OCI-LY3 (cell line): ENCODE measurements at regions not wholly inside any gene's neighbourhood (a gene's known extent, or its start where the extent isn't known, plus 50 kb on each side); places are given as distances from the start of the nearest gene placed in this dataset.

Source experiments
- H2AFZ ChIP-seq: fragments of 200-600, 300-600 bp; shearing (Covaris generic); 2 replicates; pipeline ENCODE4 v1.6.0; 2014; ENCODE audit warnings: antibody characterized with exemption, low read depth, low read length
- H3K27ac ChIP-seq: fragments of 200-600, 300-600 bp; sonication (generic); 2 replicates; pipeline ENCODE4 v1.5.1; 2014; ENCODE audit warnings: mild to moderate bottlenecking, low read length, moderate library complexity, mixed read lengths
- H3K27me3 ChIP-seq: fragments of 200-600, 300-600 bp; sonication (generic); 2 replicates; pipeline ENCODE4 v1.6.1; 2014; ENCODE audit warnings: low read depth, low read length, mixed read lengths
- H3K36me3 ChIP-seq: fragments of 200-600, 300-600 bp; sonication (generic); replicated peaks from 2 replicates; pipeline ENCODE3; 2014; ENCODE audit warnings: low read depth, low read length, mixed read lengths
- H3K4me1 ChIP-seq: fragments of 300-600, 200-600 bp; sonication (generic); 2 replicates; pipeline ENCODE4 v1.6.1; 2014; ENCODE audit warnings: low read length, mixed read lengths
- H3K4me2 ChIP-seq: fragments of 200-600, 300-600 bp; sonication (generic); 2 replicates; pipeline ENCODE4 v1.6.1; 2014; ENCODE audit warnings: low read length, mixed read lengths
- H3K4me3 ChIP-seq: fragments of 300-600, 200-600 bp; sonication (generic); 2 replicates; pipeline ENCODE4 v1.5.1; 2014; ENCODE audit warnings: antibody characterized with exemption, mild to moderate bottlenecking, low read length, moderate library complexity
- H3K79me2 ChIP-seq: fragments of 300-600, 200-600 bp; shearing (Covaris generic); 2 replicates; pipeline ENCODE4 v1.6.1; 2014; ENCODE audit warnings: mild to moderate bottlenecking, low read length, mixed read lengths
- H3K9ac ChIP-seq: fragments of 300-600, 200-600 bp; shearing (Covaris generic); 2 replicates; pipeline ENCODE4 v1.6.0; 2014; ENCODE audit warnings: mild to moderate bottlenecking, low read length, moderate library complexity
- H3K9me3 ChIP-seq: fragments of 200-600, 300-600 bp; shearing (Covaris generic); 2 replicates; pipeline ENCODE4 v1.6.1; 2014; ENCODE audit warnings: low read length, mixed read lengths; ENCODE audit not compliant: insufficient read depth
- H4K20me1 ChIP-seq: fragments of 200-600, 300-600 bp; sonication (generic); 2 replicates; pipeline ENCODE4 v1.6.1; 2016; ENCODE audit warnings: low read length, mixed read lengths; ENCODE audit not compliant: insufficient read depth
- EZH2phosphoT487 ChIP-seq: fragments of 200-600 bp; shearing (Covaris generic); IDR thresholded peaks from 2 replicates; pipeline ENCODE4 v1.6.1; 2018; ENCODE audit warnings: antibody characterized with exemption, mixed run types, low read depth
- TF ChIP-seq, protein P1 (sequence below): fragments of 200-600, 300-600 bp; sonication (generic); IDR thresholded peaks from 2 replicates; pipeline ENCODE4 v1.5.1; 2014; ENCODE audit warnings: antibody characterized with exemption, low read length, low read depth

DNA sequence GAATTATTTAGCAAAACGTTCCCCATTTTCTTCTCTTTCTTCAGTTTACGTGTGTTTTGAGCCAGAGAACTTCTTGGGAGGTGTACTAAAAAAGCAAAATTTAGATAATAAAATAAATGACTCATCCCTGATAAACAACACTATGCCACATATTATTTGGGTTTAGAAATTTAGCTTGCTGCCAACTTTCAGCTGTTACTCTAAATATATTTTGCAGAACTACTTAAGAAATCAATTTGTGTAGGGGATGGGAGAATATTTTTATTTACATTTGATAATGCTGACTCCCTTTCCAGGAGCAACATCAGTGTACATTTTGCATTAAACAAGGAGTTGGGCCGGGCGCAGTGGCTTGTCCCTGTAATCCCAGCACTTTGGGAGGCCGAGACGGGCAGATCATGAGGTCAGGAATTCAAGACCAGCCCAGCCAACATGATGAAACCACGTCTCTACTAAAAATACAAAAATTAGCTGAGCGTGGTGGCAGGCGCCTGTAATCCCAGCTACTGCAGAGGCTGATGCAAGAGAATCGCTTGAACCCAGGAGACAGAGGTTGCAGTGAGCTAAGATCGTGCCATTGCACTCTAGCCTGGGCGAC, 151.4 kb upstream of the ZRANB2 start:
- no peaks in the 10 kb centered on the region for H3K4me1 ChIP-seq
- no peak overlapping the region for H3K4me2 ChIP-seq
- H3K9ac ChIP-seq = no peak overlapping the region
- no peaks in the 10 kb centered on the region for H4K20me1 ChIP-seq
- H3K27ac ChIP-seq = no peak overlapping the region
- H3K36me3 ChIP-seq = no peaks in the 10 kb centered on the region
- no peak overlapping the region for H2AFZ ChIP-seq
- no peak overlapping the region for H3K4me3 ChIP-seq
- no peaks in the 10 kb centered on the region for H3K9me3 ChIP-seq
- TF ChIP-seq, protein P1, sequence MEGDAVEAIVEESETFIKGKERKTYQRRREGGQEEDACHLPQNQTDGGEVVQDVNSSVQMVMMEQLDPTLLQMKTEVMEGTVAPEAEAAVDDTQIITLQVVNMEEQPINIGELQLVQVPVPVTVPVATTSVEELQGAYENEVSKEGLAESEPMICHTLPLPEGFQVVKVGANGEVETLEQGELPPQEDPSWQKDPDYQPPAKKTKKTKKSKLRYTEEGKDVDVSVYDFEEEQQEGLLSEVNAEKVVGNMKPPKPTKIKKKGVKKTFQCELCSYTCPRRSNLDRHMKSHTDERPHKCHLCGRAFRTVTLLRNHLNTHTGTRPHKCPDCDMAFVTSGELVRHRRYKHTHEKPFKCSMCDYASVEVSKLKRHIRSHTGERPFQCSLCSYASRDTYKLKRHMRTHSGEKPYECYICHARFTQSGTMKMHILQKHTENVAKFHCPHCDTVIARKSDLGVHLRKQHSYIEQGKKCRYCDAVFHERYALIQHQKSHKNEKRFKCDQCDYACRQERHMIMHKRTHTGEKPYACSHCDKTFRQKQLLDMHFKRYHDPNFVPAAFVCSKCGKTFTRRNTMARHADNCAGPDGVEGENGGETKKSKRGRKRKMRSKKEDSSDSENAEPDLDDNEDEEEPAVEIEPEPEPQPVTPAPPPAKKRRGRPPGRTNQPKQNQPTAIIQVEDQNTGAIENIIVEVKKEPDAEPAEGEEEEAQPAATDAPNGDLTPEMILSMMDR = no peak
- no peak for TF ChIP-seq EZH2phosphoT487
- H3K27me3 ChIP-seq = no peaks in the 10 kb centered on the region
- no peaks in the 10 kb centered on the region for H3K79me2 ChIP-seq

DNA sequence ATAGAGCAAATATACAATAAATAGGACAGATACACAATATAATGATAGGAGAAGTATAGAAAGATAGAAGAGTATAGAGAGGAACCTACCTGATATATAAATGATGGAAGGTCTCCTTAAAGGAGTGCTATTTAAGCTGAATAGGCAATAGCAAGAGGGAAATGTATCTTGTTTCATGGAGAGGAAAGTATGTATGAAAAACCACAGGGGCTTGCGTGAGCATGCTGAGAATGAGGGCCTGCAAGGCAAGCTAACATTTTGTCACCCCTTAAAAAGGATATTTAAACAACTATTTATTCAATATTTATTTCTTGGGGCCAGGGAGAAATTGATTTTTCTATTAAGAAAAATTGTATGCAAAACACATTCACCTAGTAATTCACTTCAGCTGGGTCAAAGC, 150.9 kb upstream of the ZRANB2 start:
- Histone ChIP-seq H3K4me3 (no peak overlapping the region), H3K36me3 (no peaks in the 10 kb centered on the region), H2AFZ (no peak overlapping the region), H3K4me2 (no peak overlapping the region), H3K27me3 (no peaks in the 10 kb centered on the region), H3K79me2 (no peaks in the 10 kb centered on the region), H4K20me1 (no peaks in the 10 kb centered on the region), H3K9me3 (no peaks in the 10 kb centered on the region), H3K4me1 (no peaks in the 10 kb centered on the region), H3K27ac (no peak overlapping the region), H3K9ac (no peak overlapping the region)
- TF ChIP-seq, protein P1 = no peak
- no peak for TF ChIP-seq EZH2phosphoT487

DNA sequence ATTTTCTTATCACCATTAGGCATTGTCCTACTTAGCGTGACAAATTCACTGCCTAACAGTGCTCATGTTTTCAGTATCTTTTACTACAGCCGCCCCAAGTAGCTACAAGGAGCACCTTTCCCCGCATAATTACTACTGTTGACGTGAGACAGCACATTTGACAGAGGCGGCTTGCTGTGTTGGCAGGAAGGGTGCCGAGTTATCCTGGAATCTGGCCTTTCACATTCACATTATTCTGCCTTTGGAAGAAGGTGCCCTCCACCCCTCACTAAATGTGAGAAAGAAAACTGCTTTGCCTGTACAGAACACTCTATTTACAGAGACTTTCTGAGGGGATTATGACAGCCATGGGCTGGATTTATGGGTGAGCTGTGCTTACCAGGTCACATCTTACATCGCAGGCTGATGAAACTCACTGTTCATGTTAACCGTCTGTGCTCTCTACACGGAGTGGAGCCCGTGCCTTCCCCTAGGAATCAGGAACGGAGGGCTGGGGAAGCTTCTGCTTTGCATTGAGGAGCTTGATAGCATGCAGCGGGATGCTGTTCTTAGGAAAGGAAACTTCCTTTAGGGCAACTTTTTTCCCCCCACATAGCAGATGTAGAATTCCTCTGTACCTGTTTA, 148.0 kb upstream of the ZRANB2 start:
- TF ChIP-seq, protein P1 = no peak
- no peak for TF ChIP-seq EZH2phosphoT487
- H3K36me3 ChIP-seq = no peaks in the 10 kb centered on the region
- H3K27ac ChIP-seq = no peak overlapping the region
- H3K9ac ChIP-seq = no peak overlapping the region
- no peaks in the 10 kb centered on the region for H4K20me1 ChIP-seq
- no peak overlapping the region for H3K4me2 ChIP-seq
- no peaks in the 10 kb centered on the region for H3K27me3 ChIP-seq
- H3K79me2 ChIP-seq = no peaks in the 10 kb centered on the region
- no peak overlapping the region for H3K4me3 ChIP-seq
- H3K9me3 ChIP-seq = no peaks in the 10 kb centered on the region
- H3K4me1 ChIP-seq = no peaks in the 10 kb centered on the region
- no peak overlapping the region for H2AFZ ChIP-seq

DNA sequence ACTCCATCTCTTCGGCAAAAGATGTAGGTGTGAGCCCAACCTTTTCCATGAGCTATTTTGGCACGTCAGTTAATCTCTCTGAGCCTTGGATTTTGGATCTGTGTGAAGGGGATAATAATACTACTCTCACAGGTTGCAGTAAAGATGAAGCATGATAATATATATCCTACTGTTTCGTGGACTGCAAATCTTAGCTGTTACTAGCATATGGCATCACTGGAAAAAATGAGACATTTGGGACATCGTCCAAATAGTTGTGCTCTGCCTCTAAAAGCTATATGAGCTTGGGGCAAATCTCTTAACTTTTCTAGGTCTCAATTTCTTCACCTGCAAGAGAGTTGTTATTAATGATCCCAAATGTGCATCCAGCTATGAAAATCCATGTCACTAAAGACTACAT, 147.4 kb upstream of the ZRANB2 start:
- Histone ChIP-seq H3K9ac (no peak overlapping the region), H3K4me1 (no peaks in the 10 kb centered on the region), H3K79me2 (no peaks in the 10 kb centered on the region), H3K9me3 (no peaks in the 10 kb centered on the region), H3K4me2 (no peak overlapping the region), H3K36me3 (no peaks in the 10 kb centered on the region), H3K4me3 (no peak overlapping the region), H2AFZ (no peak overlapping the region), H3K27me3 (no peaks in the 10 kb centered on the region), H4K20me1 (no peaks in the 10 kb centered on the region), H3K27ac (no peak overlapping the region)
- TF ChIP-seq EZH2phosphoT487 = no peak
- TF ChIP-seq, protein P1 = no peak
